ENCODE measurements at regions not wholly inside any gene's neighbourhood (a gene's known extent, or its start where the extent isn't known, plus 50 kb on each side); places are given as distances from the start of the nearest gene placed in this dataset.

DNA sequence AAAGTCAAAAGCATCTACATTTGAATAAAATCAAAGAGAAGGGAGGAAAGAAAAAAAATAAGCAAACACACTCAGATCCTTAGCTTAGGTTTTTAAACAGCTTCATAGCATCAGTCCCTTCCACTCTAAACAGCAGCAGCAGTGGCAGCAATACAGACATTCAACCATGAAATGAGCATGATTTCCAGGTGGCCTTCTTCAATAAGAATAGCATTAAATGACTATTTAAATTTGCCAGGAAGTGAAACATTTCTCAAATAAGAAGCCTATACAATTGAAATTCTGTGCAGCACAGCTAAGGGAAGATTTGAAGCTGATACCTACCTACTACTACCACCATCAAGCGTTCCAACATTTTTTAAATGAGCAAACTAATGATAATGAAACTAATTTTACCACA lies 138.1 kb upstream of the REG3G start:
- TF ChIP-seq CREB3 (CRISPR knock-in tag; IDR thresholded peaks at IDR 0.05) (no peak), MEIS1 (CRISPR knock-in tag; IDR thresholded peaks at IDR 0.05; ENCODE audit: borderline replicate concordance) (no peak), NR2F2 (IDR thresholded peaks at IDR 0.05; ENCODE audit: borderline replicate concordance, low read depth) (no peak), STAT6 (CRISPR knock-in tag; IDR thresholded peaks at IDR 0.05; ENCODE audit: borderline replicate concordance) (no peak), ZNF577 (CRISPR knock-in tag; IDR thresholded peaks at IDR 0.05; ENCODE audit: borderline replicate concordance, low read depth) (no peak), HIVEP1 (CRISPR knock-in tag; IDR thresholded peaks at IDR 0.05) (no peak), NR2F1 (CRISPR knock-in tag; IDR thresholded peaks at IDR 0.05) (no peak), E2F5 (CRISPR knock-in tag; conservative IDR thresholded peaks at IDR 0.05) (no peak), REL (CRISPR knock-in tag; conservative IDR thresholded peaks at IDR 0.05) (no peak), NFATC3 (CRISPR knock-in tag; IDR thresholded peaks at IDR 0.05) (no peak), NONO (IDR thresholded peaks at IDR 0.05) (no peak), NONO (CRISPR knock-in tag; conservative IDR thresholded peaks at IDR 0.05) (no peak), HMG20B (CRISPR knock-in tag; conservative IDR thresholded peaks at IDR 0.05) (no peak)
- TF ChIP-seq, protein P1, sequence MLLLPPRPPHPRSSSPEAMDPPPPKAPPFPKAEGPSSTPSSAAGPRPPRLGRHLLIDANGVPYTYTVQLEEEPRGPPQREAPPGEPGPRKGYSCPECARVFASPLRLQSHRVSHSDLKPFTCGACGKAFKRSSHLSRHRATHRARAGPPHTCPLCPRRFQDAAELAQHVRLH (CRISPR knock-in tag; IDR thresholded peaks at IDR 0.05; ENCODE audit: borderline replicate concordance, low read depth) = no peak
- BruUV-seq (replicated peaks) = no TSS peak
- 5% methylated on average over 1 of the region's 1 CpG for WGBS (ENCODE audit: low lambda C conversion rate)
- Histone ChIP-seq H3K27me3 (ENCODE audit: control insufficient read depth in 1 of 2, insufficient read depth in 2 of 2, low read length in 2 of 2) (0 out of 5 replicates have a peak, but pooled peaks cover 0 to 10% of the 10 kb centered on the region in 2 experiments), H3K36me3 (replicated peaks in 1 of 2; ENCODE audit: control insufficient read depth in 1 of 2, insufficient read depth in 2 of 2, low read length in 2 of 2) (no peaks in the 10 kb centered on the region), H4K20me1 (ENCODE audit: insufficient read depth, low read length) (no peaks in the 10 kb centered on the region), H3K9me3 (ENCODE audit: low read length) (no peaks in the 10 kb centered on the region), H3K4me3 (replicated peaks in 1 of 3; ENCODE audit: insufficient read depth in 1 of 3, low read depth in 2 of 3, low read length in 3 of 3) (no peak overlapping the region), H3K9ac (ENCODE audit: insufficient read depth, low read depth, low read length) (no peak overlapping the region), H3K4me2 (ENCODE audit: low read depth, low read length) (no peak overlapping the region), H2AFZ (ENCODE audit: low read length) (no peak overlapping the region), H3K27ac (ENCODE audit: extremely low read length, insufficient read depth, low read length) (no peak overlapping the region), H3K79me2 (ENCODE audit: insufficient read depth, low read length) (no peaks in the 10 kb centered on the region), H3K4me1 (ENCODE audit: insufficient read depth, low read length) (no peaks in the 10 kb centered on the region)
- in situ Hi-C loops (cut with HindIII; ENCODE audit: extremely low pct_ligation_motif_present, low pct_unique_long_range_greater_than_20kb) (no loop called here), intact Hi-C loops (cut with micrococcal nuclease; ENCODE audit: unreplicated experiment) (no loop called here)
- no peak for ATAC-seq
- no peak for DNase-seq (ENCODE audit: low spot score)
- ChIA-PET POLR2A (no interaction called here), CTCF (ENCODE audit: low intra/inter-chr PET ratio, low total read pairs) (no interaction called here)
- FAIRE-seq = no peak

Data from HepG2 (cell line).